ENCODE measurements at regions not wholly inside any gene's neighbourhood (a gene's known extent, or its start where the extent isn't known, plus 50 kb on each side); places are given as distances from the start of the nearest gene placed in this dataset.
"Not testable (repeated sequence)": the region's sequence is repeated elsewhere in the genome, so short reads cannot be mapped to it uniquely, and the experiment has no call there.

GRCh38 chr3:137820366-137820765 lies 56.3 kb downstream of the SOX14 start:
- DNase-seq = no peak

DNA sequence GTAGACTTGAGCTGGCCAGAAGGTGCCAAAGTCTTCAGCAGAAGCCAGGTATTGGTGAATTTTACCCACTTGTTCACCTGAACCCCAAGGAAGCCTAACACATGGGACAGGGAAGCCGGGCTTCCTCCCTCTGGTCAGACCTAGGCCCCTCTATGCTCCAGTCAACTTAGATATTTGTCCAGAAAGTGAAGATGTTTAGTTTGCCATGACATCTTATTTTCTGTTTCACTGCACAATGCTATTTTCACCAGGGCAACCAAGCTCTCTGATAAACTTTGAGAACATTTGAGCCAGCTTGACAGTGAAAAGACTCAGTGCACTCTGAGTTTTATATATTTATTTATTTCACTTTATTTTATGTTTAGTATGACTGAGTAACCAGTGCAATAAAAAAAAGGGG lies 71.0 kb downstream of the SOX14 start:
- DNase-seq = no peak

DNA sequence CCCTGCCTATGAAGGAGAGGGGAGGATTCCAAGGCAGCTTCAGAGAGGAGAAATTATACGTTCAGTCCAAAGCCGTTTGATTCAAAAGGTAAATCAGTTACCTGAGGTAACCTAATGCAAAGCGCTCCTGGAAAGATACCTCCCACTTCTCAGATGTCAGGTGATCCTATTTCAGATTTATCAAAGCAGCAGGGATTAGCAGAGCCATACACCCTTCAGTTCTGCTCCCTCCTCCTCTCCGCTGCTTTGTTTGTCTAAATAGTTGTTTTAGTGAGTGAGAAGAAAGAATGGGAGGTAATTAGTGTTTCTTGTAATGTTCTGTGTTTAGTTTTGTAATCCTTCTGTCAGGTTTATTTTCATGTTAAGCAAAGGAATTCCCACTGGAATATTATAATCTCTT lies 81.1 kb downstream of the SOX14 start:
- DNase-seq = no peak

DNA sequence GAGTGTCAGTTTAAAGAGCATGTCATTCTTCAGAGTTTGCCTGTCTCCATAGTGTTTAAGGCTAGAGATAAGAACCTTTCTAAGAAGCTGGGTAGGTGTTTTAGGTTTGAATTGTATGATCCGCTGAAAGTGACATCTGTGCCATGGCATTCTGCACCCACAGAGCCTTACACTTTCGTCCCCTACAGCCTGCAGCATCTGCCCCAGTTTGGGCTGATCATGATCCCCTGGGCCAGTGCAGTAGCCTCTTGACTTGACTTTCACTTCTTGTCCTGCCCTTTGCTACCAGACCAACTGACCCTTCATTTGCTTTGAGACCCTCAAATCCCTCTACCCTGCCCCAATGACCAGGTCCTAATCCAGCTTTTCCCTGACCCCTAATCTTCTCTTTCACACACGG lies 81.6 kb downstream of the SOX14 start:
- no peak for DNase-seq

- no peak for DNase-seq
These were observed 88.3 kb downstream of the SOX14 start for GRCh38 chr3:137852391-137852830.

DNA sequence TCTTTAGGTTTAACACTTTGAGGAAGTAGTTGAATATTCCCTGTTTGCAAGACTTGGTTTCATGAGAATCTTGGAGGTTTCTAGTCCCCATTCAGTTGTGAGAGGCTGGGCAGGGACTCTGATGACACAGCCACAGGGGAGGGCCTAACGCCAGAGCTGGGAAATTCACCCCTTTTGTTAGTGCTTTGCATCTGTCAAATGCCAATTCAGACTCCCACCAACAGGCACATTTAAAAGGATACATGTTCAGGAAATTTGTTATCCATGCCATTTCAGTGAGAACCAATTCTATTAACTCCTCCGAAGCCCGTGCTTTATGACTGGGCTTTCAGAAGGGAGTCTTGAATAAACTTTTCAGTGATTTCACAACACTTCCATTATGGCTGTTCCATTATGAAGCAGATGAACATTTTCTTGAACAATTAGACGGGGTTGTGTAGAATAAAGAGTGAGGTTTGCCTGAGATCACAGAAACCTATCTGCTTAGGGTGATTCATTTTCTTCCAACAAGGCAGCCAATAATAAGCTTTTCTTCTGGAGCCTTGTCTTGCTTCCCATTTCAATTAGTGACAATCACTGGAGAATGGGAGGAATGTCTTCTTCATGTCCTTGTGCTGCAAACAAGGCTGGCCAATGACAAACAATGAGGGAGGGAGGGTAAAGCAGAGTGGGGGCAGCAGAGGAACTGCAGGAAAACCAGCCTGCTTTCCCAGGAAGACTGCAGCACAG lies 90.6 kb downstream of the SOX14 start:
- no peak for DNase-seq

- DNase-seq = no peak
These were observed 101.9 kb downstream of the SOX14 start for GRCh38 chr3:137866001-137866400.

DNA sequence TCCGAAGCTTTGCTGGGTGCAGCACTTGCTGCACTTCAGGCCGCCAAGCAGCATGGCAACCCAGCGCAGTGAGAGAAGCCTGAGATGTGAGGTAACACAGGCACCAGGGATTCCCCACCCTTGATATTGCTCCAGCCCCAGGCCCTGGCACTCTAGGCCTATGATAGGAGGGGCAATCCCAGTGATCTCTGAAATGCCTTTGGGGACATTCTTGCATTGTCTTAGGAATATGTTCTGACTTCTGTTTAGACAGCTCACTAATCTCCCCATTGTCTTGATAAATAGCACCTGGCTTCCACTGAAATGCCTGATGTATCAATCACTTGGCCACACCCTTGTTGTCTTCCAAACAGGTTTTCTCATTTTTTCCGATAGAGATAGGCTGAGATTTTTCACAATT lies 102.8 kb downstream of the SOX14 start:
- DNase-seq = no peak

DNA sequence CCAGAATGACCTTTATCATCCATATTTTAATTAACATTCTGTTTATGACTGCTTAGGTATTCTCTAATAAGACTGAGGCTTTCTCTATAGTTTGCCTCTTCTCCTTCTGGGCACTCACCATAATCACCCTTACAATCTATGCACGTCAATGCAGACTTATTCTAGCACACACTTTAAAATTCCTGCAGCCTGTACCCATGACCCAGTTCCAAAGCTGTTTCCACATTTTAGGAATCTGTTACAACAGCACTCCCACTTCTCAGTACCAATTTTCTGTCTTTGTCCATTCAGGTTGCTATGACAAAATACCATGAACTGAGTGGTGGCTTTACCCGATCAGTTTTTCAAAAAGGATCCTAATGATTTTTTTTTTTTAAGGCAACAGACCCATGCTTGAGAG lies 103.5 kb downstream of the SOX14 start:
- no peak for DNase-seq

- no peak for DNase-seq
These were observed 104.9 kb downstream of the SOX14 start for GRCh38 chr3:137869022-137869421.

DNA sequence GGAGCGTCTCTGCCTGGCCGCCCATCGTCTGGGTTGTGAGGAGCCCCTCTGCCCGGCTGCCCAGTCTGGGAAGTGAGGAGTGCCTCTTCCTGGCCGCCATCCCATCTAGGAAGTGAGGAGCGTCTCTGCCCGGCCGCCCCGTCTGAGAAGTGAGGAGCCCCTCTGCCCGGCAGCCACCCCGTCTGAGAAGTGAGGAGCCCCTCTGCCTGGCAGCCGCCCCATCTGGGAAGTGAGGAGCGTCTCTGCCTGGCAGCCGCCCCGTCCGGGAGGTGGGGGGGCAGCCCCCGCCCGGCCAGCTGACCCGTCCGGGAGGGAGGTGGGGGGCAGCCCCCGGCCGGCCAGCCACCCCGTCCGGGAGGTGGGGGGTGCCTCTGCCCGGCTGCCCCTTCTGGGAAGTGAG lies 108.5 kb downstream of the SOX14 start:
- not testable (repeated sequence) for DNase-seq

- DNase-seq = not testable (repeated sequence)
These were observed 113.1 kb upstream of the CLDN18 start for GRCh38 chr3:137896842-137897241.

DNA sequence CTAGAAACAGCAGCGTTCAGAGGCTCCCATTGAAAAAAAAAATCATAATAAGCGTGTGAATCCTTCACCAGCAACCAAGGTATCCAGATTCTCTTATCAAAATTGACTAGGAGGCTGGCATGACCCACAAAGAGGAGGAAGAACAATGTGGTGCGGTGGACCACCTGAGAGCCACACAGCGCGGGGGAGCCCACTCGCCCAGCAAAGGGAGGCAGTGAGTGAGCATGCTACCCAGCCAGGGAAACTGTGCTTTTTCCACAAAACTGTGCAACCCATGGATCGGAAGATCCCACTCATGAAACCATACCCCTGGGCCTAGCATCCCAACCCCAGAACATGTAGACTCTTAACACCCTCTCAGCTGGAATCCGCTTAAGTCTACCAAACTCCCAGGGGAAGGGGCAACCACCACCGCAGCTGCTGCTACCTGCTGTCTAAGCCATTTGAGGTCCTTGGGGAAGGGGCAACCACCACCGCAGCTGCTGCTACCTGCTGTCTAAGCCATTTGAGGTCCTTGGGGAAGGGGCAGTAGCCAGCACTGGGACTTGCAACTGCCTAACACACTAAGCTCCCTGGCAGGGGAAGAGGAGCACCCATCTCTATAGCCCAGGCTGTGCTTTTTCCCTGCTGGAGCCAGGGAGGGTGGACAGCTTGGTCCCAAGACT lies 102.8 kb upstream of the CLDN18 start:
- no peak for DNase-seq

DNA sequence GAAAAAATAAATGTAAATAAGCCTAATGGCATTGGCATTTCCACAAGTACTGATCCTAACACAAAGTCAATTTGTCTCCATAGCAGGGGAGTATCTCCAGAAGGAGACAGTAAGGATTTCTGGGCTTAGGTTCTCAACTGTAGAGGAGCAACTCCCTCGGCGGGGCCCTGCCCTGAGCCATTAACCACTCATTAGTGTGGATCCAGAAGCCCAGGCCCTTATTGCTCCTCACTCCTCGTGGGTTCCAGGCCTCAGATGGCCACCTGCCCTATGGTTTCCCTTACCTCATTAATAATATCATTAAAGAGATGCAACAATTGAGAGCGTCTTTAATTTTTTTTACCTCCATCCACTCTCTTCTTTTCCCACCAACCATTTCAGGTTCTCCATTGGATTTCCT lies 85.3 kb upstream of the CLDN18 start:
- DNase-seq = no peak

- no peak for DNase-seq
These were observed 84.9 kb upstream of the CLDN18 start for GRCh38 chr3:137925080-137925479.

DNA sequence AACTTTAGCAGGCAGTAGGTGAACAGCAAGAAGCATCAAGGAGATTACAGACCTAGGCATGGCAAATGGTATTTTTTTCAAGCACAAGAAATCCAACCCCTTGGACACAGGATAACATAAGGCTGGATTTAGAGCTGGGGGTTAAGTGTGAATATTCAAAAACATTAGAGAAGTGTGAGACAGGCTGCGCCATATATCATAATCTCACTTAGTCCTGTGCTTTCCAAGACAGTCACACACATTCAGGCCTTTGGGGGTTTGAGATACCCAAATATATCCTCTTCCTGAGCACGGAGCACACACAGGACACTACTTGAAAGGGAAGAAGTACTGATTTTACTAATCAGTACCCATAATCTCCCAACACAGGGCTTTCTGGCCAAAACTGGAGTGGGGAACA lies 83.0 kb upstream of the CLDN18 start:
- no peak for DNase-seq

DNA sequence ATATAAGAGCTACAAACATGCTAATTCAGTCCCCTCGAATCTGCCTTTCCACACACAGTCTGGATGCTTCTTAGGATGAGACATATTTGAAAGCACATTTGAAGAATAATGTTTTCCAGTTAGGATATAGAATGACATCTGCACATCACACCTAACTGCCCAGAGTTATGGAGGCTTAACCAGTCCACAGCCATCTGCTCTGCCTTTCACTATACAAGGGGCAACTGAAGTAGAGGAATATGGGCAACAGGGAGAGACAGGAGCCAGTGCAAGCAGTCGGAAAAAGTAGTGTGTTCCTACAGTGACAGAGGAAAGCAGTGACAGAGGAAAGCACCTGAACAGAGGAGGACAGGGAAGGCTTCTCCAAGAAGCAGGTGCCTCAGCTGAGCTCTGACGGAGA lies 79.0 kb upstream of the CLDN18 start:
- DNase-seq = no peak

DNA sequence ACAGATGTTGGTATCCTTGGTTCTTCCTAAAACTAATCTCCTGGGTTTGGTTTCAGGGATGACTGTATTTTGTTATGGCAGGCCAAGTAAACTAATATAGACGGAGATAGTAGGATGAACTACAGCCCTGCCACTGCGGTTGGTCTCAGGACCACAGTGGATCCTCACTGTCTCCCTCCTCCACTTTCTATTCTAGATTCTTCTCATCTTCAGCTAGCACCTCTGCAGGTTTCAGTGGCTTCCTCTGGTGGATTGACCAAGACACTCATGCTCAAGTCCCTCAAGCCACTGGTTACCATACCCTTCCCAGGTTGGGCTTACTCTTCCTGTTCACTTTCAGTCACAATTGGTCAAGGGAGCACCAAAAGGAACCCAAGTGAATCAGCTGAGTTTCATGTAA lies 71.1 kb upstream of the CLDN18 start:
- no peak for DNase-seq

- no peak for DNase-seq
These were observed 65.4 kb upstream of the CLDN18 start for GRCh38 chr3:137944593-137944992.

DNA sequence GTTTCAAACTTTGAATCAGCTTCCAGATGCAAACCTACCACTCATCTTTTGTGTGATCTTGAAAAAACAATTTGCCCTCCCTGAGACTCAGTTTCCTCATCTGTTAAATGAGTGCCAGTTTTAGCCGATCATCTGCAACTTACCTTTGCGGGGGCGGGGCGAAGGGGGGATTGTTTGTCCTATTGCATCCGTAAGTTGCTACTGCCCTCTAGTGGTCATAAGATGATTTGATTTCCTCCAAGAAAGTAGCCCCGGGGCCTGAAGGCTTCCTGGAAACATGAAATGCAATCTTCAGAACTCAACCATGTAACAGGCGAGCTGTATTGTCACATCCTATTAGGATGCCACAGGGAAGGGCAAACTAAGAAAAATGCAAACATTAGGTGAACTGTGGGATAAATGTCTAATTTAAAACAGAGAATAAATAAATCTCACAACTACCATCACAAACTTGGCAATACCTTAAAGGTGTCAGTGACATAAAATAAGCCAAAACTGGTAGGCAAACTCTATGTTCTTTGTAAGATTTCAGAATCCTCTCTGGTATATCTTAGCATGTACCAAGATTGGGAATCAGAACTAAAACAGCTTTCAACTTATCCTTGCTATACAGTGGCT lies 63.5 kb upstream of the CLDN18 start:
- DNase-seq = peak; percentile 55

DNA sequence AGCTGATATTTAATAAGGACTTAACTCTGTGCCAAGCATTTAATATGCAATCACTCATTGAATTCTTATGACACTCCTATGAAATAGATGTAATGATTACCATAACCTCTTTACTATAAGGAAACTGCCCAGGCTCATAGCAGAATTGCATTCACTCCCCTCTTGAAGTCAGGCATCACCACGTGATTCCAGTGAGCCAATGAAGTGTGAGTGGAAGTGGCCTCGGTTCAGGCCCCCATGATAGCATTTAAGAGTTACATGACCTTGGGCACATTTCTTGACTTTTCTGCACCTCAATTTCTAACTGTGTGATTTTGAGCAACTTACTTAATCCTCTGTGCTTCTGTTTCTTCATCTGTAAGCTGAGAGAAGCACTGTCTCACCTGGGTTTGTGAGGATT lies 62.8 kb upstream of the CLDN18 start:
- no peak for DNase-seq

DNA sequence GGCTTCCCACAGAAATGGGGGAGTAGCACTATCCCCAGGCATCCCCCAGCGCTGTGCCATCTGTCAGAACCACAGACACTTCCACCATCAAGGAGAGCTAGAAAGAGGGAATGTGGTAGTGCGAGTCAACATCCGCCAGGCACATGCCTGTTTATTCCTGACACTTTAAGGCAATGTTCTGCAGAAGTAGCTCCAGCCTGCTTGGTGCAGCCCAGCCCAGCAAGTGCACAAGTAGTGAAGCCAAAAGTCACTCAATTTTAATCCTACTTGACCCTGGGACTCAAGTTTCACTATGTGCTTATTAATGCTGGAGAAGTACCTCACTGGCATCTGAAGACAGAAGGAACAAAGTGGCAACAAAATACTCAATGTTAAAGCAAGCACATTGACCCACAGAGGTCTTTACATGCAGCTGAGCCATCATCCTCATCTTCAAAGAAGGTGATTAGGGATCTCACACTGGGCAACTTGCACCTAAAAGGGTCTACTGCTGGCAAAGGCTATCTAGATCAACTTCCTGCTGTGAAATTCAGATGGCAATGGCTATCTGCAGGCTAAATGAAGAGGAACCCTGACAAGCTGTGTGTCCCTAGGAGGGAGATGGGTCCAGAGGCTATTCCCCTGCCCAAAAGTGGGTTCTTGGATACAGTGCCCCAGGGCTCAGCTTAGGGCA lies 61.4 kb upstream of the CLDN18 start:
- DNase-seq = no peak

GRCh38 chr3:137958636-137959035 lies 51.3 kb upstream of the CLDN18 start:
- DNase-seq = no peak
